HG02642 (cell line): ENCODE measurements at regions not wholly inside any gene's neighbourhood (a gene's known extent, or its start where the extent isn't known, plus 50 kb on each side); places are given as distances from the start of the nearest gene placed in this dataset.

Experiments used
- ATAC-seq: cut with Tn5 transposase; IDR thresholded peaks from one replicate; pipeline ENCODE4 v1.9.1; 2021; ENCODE audit warnings: mild to moderate bottlenecking; ENCODE audit not compliant: unreplicated experiment, poor library complexity

GRCh38 chr2:4427083-4427482 is 723.7 kb downstream of the DCDC2C start:
- no peak for ATAC-seq

- no peak for ATAC-seq
These were observed 742.4 kb downstream of the DCDC2C start for GRCh38 chr2:4445821-4446220.

- no peak for ATAC-seq
These were observed 751.5 kb downstream of the DCDC2C start for GRCh38 chr2:4454907-4455306.

- no peak for ATAC-seq
These were observed 752.2 kb downstream of the DCDC2C start for GRCh38 chr2:4455486-4456155.

- no peak for ATAC-seq
These were observed 761.4 kb downstream of the DCDC2C start for GRCh38 chr2:4464634-4465266.

GRCh38 chr2:4465671-4466070 is 762.3 kb downstream of the DCDC2C start:
- ATAC-seq = no peak

GRCh38 chr2:4475618-4476017 is 772.2 kb downstream of the DCDC2C start:
- no peak for ATAC-seq

- ATAC-seq = no peak
These were observed 779.7 kb downstream of the DCDC2C start for GRCh38 chr2:4483050-4483449.

- no peak for ATAC-seq
These were observed 783.6 kb downstream of the DCDC2C start for GRCh38 chr2:4486971-4487370.

- no peak for ATAC-seq
These were observed 796.1 kb downstream of the DCDC2C start for GRCh38 chr2:4499316-4500030.

GRCh38 chr2:4501525-4501924 is 798.1 kb downstream of the DCDC2C start:
- ATAC-seq = no peak

- ATAC-seq = no peak
These were observed 799.0 kb downstream of the DCDC2C start for GRCh38 chr2:4502230-4502843.

- no peak for ATAC-seq
These were observed 804.3 kb downstream of the DCDC2C start for GRCh38 chr2:4507661-4508060.

- ATAC-seq = no peak
These were observed 812.7 kb downstream of the DCDC2C start for GRCh38 chr2:4515871-4516761.

- ATAC-seq = no peak
These were observed 815.2 kb downstream of the DCDC2C start for GRCh38 chr2:4518596-4518995.

- ATAC-seq = no peak
These were observed 819.4 kb downstream of the DCDC2C start for GRCh38 chr2:4522498-4523421.

- ATAC-seq = no peak
These were observed 824.0 kb downstream of the DCDC2C start for GRCh38 chr2:4527416-4527815.

- ATAC-seq = no peak
These were observed 824.9 kb downstream of the DCDC2C start for GRCh38 chr2:4528246-4528645.

- no peak for ATAC-seq
These were observed 825.4 kb downstream of the DCDC2C start for GRCh38 chr2:4528773-4529172.
